ENCODE measurements at regions not wholly inside any gene's neighbourhood (a gene's known extent, or its start where the extent isn't known, plus 50 kb on each side); places are given as distances from the start of the nearest gene placed in this dataset.
"Not testable (repeated sequence)": the region's sequence is repeated elsewhere in the genome, so short reads cannot be mapped to it uniquely, and the experiment has no call there.

DNA sequence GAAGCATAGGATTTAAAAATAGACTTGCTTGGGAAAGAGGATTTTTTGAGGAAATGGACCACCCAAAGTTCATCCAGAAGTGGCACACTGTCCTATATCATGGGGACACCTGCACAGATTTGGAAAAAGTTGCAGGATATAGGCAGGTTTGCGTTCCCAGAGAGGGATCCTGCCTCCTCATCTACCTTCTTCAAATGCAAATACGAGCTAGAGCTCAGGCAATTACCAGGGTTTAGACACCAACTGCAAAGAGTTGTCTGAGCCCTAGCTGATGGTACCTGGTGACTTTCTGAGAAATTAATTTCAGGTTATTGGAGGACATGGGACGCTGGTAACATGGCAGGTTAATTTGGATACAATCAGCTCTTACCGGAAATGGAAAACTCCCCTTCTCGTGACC lies 423.7 kb upstream of the MTPN start:
- no peak for DNase-seq

DNA sequence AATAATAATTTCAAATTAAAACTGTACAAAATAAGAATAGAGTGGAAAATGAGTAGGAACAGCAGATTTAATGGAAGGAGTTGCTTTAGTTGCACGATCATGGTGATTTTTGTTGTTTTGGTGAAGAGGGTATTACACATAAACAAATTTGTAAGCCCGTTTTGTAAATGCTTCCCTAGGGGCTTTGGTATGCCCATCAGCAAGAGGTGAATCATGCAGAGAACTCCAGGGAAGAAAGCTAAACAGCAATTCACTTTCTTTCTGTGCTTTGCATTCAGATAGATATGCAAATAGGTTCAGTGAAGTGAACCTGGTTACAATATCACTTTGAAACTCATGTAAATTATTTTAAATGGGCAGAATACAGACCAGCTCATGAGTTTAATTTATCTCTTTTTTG lies 422.2 kb upstream of the MTPN start:
- DNase-seq, result no peak

DNA sequence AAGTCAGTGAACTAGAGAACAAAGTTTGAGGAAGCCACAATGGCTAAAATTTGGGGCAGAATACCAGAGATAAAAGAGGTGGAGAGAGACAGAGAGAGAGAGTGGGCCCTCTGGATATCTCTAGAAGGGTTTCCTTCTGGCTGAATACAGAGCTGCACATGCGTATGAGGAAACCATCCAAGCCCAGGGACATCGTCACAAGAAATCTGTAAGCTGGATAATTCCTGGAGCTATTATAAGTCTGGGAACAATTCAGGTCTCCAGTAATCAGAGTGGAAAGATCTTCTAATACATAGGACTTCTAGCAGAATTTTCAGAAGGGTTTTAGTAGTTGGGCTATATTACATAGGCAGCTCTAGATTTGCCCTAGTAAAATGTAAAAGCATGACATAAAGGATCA lies 415.7 kb upstream of the MTPN start:
- DNase-seq, result no peak

DNA sequence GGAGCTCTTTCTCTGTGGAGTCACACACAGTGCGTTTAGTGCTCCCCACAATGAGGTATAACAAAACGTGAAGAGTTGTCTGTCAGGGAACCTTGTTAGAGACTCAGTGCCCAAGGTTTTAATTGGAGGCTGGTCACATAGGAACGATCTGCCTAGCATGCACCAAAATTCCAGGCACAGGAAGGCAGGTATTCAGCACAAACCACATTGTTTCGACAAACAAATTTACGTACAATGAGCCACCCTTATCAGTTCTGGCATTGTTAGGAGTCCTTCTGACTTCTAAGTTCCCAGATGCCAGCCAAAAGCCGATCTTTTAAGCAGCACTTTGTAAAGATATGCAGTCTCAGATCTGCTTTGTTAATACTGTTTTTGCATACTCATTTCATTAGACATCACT lies 414.2 kb upstream of the MTPN start:
- DNase-seq, result no peak

DNA sequence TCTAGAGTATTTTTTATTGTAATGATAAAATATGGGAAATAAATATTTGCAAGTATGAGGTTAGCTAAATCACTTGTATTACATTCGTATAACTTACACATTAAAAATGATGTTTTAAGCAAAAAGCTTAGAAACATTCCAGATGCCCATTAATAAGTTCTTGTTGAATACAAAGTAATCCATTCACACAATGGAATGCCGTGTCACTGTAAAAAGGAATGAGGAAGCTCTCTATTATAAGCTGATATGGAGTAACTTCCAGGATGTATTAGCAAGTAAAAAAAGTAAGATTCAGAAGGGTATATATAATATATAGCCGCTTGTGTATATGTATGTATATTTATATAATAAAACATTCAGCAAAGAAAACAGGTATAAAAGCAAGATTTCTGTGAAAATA lies 412.8 kb upstream of the MTPN start:
- DNase-seq, result no peak

DNA sequence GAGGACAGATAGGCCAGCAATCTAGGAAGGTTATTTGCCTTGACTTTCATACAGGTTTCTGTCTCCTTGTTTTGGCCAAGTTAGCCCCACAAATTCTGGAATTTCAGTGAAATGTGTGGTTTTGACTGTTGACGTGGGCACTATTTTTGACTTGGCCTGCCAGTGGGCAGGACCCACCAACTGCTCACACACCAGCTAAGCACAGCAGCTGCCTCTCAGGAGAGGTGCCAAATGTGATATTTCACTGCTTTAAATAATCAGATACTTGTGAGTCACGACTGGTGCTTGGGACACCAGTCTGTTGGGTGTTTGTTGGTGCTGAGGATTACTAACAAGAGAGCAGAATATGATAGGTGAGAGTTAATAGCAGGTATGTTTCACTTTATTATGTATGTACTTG lies 409.7 kb upstream of the MTPN start:
- DNase-seq, result no peak

DNA sequence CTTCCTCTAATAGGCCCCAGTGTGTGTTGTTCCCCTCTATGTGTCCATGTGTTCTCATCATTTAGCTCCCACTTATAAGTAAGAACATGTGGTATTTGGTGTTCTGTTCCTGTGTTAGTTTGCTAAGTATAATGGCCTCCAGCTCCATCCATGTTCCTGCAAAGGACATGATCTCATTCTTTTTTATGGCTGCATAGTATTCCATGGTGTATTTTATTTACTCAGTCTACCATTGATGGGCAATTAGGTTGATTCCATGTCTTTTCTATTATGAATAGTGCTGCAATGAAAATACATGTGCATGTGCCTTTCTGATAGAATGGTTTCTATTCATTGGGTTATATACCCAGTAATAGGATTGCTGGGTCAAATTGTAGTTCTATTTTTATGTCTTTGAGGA lies 394.2 kb upstream of the MTPN start:
- DNase-seq, result not testable (repeated sequence)

DNA sequence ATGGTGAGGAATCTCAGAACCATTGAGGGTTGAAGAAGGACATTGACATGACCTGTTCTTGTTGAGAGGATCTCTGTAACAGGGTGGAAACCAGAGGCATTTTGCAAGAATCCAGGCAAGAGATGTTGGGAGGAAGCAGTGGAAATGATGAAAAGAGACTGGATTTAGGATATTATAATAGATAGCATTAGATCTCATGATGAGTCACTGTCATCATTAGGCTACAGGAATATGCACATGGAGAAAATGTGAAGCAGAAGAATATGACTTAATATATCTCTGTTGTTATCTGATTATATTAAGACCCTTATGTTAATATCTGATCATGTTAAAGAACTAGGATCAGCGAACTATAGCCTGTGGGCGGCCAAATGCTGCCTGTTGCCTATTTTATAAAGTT lies 393.0 kb upstream of the MTPN start:
- DNase-seq, result no peak

DNA sequence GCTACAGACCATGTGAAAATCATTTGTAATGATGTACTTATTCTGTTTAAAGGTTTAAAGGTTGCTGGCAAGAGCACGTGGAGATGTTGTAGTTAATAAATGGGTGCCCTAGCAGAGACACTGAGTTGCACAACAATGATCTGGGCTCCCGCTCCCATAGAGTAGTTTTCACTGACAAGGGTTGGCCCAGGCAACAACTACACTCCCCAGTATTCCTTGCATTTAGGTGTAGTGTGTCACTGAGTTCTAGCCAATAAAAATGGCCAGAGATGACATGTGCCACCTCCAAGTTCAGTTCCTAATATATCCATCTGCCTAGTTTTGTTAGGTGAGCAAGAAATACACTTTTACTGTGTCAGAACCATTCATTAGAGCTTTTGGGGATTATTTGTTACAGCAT lies 392.1 kb upstream of the MTPN start:
- no peak for DNase-seq

DNA sequence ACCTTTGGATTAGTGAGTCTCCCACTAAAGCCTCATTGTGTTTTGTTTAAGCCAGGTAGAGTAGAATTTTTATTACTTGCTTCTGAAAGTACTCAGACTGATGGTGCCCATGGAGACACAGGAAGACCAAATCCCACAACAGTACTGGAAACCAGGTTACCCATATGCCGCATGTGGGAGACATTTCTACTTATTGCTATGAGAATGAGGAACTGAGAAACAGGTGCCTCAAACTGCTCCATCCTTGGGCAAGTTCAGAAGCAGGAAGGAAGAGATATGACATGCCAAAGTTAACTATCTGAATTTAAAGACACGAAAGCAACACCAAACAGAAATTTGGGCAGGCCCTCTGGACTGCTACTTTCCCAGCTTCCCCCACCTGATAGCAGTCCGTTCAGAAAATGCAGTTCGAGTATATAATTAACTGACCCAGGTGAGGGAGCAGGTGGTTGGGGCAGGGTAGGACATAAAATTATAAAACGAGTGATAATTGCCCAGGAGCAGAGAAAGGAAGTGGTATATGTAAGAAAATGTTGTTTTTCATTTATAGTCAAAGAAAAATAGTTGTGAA lies 382.3 kb upstream of the MTPN start:
- DNase-seq, result no peak

DNA sequence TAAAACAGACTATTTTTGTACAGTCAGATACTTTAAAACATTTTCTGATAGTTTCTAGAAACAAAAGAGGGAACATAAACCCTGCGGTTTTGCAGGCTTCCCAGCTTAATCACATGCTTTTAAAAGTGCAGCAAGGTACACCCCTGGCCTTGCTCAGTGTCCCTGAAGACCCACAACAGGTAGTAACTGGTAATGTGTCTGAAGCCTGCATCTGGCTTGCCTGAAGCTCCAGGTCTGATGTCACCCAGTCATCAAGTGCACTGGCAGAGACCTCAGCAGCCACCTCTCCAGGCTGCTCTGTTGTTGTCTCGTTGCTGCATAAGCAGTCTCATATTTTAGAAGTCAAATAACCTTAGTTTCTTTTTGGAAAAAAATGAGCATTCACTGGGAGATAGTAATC lies 376.1 kb upstream of the MTPN start:
- DNase-seq, result no peak

DNA sequence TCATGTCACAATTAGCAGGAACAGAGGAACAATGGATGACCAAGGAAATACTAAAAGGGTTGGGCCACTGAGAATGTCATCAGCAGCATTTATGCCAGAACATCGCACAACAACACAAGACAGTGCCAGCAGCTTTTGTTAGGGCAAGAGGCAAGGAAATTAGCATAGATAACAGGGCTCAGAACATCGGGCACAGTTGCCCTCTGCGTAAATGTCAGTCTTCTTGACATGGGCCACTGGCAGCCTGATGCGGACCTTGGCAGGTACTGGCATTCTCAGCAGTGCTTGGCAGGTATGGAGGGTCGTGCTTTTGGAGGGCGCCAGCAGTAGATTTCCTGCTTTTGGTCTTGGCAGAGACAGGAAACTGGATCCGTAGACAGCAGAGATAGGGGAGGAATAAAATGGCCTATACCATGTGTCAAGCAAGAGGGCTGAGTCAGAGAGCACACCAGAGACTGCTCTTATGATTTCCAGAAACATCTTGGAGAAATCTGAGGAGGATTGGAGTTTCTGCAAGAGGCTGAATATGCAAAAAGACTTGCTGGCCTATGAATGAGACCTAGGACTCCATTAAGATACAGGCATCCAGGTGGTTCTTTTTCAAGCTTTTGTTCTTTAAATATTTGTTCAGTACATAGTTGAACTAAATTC lies 371.5 kb upstream of the MTPN start:
- DNase-seq, result no peak

DNA sequence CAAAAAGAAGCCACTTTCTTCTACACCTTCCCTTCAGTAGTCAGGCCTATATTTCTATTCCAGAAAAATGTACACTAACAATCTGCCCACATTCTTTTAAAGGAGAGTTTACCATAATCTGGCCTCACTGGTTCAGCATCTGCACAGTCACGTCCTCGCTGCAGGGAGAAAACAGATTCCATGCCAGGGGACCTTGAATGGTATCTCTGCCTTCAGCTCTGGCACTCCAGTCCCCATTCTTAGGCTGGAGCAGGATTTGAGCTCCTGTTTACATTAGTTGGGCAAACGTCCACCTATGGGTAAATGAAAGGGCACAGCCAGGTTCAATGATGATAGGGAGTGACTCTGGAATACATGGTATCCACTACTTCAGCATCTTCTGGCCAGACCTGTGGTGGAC lies 371.0 kb upstream of the MTPN start:
- DNase-seq, result no peak

DNA sequence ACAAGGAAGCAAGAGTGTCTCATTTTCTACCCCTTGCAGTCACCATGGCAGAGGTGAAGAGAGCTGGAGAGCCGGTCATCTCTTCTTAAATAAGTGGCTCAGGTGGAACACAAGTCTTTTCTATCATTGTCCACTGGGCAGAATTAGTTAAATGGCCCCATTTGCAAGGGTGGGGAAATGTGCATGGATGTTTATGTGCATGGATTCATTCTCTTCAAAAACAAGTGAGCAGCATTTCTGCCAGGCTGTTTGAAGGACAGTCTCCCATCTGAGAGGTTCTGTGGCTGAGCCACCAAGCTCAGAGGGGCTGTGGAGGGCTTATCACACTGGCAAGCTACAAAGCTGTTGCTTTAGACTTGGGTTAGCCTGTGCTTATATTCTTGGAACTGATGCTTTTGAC lies 370.3 kb upstream of the MTPN start:
- no peak for DNase-seq

DNA sequence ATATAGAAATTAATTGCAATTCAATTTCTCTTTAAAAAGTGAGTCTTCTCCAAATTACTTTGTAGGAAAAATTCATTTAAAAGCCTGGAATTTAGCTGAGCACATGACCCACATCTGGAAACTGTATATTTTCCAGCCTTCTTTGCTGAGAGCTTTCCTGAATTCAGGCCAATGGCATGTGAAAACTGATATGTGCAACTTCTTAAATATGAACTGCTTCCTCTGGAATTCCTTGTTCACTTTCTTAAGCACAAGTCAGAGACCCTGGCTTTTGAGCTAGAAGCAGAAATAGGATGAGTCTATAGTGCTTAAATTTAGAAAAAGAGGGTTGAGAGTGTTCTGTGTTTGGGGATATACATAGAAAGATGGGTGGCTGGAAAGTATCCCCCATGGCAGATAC lies 365.1 kb upstream of the MTPN start:
- DNase-seq, result no peak

DNA sequence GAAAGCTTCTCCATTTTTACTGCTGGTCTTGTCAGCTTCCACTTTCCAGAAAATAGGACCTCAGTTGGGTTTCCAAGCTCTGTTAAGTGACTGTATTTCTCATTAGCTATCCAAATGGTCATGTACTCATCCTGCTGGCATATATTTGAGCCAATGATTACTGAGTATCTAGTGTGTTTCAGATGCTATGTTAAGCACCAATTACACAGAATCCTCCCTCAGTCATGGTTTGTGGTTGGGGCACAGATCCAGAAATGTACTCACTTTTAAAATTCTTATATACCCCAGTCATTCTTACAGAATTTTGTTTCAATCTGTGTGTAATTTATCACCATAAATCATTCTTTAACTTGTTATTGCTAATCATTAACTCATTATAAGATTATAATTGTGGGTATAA lies 362.3 kb upstream of the MTPN start:
- no peak for DNase-seq

DNA sequence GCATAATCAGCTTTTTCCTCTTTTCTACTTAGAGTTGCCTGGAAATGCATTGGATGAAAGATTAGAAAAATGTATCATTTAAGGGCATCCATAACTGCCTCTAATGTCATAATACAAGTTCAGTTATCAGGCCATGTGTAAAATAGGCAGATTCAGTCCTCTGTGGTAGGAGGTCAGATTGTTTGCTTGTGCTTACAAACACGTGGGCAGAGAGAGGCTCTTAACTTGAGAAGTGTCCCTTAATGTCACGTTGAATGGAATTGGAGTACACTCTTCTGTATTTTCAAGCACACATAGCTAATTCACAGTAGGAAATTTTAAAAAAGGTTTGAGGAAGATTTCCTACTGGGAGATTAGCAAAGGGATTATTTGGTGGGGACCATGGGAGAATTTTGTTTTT lies 359.8 kb upstream of the MTPN start:
- DNase-seq, result no peak

DNA sequence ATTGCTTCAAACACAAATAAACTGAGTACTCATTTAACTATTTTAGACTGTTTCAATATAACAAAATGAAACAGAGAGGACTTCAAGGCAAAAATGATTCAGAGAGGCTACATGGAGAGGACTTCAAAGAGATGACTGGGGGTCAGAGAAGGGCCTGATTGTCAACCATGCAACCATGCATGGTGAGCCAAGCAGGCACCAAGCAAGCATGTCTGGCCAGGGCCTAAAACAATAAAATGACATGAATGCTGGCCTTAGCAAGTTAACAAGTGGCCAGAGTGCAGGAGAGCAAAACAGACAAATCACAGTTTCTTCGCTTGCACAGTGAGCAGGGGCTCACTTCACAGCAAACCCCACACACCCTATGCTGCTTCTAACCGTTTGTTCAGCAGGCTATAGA lies 356.5 kb upstream of the MTPN start:
- no peak for DNase-seq

DNA sequence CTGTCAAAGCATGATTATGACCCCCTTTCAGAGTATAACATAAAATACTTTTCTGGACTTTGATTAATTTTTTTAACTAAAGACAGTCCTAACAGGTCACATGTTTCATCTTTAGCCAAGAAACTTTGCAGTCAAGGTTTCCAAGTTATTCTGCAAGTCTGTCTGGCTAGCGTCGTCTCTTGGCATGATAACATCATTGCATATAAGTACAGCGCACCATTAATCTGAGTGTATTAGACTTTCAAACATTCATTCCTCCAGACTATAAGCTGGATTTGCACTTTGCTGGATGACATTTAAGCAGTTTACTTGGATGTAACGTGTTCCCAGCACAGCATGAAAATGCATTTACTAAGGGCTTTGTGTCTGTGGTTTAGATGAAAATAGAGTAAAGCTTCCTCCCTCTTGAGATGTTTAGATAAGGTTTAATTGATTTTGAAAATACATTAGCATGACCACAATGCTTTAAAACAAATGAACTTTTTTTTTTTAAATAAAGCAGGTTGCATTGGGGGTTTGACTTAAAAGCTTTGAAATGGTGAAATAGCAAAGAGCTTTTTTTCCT lies 349.0 kb upstream of the MTPN start:
- DNase-seq, result no peak

DNA sequence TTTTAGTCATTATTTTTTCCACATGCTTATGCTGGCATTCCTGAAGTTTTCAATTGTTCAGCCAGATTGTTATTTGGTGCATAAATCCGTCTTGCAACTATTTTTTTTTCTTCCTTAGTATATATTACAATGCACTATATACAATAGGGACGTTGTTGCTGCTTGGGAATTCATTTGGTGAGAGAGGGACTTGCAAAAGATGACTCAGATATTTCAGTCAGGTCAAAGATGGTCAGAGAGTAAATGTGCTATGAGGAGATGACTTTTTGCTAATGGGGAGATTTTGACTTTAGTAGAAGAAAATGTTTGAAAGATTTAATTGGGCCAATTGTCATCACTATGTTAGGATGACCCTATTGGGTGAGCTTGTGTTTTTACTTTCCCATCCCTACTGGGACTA lies 348.4 kb upstream of the MTPN start:
- DNase-seq, result no peak

DNA sequence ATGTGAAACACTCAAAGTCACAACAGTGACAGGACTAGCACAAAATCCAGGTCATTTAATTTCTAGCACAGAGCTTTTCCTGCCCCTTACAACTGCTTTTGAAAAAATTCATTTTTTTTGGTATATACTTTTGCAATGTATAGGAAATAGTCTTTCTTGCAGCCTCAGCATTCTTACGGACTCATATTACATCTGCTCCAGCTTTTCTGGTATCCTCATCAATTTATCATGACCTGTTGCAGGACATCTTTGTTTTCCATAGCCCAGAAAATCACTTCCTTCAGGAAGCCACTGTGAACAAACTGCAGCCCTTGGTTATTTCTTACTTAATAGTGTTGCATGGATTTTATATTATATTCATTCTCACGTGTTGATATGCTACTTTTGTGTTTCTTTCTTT lies 347.9 kb upstream of the MTPN start:
- DNase-seq, result no peak

DNA sequence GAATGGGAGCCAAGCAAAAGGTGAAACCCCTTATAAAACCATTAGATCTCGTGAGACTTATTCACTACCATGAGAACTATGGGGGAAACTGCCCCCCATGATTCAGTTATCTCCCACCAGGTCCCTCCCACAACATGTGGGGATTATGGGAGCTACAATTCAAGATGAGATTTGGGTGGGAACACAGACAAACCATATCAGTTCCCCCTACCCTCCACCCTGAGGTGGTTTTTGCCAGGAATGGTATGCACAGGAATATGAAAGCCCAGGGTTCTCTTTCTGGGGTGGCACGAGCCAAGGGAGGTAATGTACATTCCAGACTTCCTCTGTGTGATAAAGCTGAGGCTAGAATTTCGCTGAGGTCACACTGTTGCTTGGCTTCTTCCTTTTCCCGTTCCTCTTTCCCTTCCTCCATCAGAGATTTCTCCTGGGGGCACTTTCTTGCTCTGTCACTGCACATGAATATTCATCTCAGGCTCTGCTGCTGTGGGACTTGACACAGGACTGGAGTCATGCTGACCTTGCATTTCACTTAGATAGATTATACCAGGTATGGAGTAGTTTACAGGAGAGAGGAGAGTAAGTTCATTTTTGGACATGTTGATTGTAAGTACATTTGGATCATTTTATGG lies 347.0 kb upstream of the MTPN start:
- DNase-seq, result no peak

DNA sequence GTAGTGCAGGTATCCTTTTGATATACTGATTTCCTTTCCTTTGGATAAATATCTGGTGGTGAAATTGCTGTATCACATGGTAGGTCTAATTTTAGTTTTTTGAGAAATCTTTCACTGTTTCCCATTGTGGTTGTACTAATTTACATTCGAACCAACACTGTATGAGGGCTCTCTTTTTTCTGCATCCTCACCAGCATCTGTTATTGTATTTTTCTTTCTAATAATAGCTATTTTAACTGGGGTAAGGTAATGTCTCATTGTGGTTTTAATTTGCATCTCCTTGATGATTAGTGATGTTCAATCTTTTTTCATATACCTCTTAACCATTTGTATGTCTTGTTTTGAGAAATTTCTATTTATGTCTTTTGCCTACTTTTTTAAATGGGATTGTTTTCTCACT lies 335.4 kb upstream of the MTPN start:
- no peak for DNase-seq

DNA sequence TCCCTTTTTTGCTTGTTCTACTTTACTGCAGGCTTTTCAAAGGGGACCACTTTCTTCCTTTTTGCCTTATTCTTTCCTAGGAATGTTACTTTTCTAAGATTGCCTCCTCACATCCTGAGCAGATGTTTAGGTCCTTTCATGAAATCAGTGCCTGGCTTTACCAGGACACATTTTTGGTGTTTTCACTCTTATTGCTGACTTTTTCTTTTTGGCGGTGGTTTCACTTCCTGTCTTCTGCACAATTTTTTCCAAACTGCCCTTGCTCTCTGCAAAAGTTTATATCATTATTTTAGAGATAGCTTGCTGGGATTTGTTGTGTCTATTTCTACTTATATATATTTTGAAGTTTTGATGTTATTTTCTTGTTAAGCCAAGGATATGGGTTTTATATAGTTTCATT lies 332.2 kb upstream of the MTPN start:
- no peak for DNase-seq

DNA sequence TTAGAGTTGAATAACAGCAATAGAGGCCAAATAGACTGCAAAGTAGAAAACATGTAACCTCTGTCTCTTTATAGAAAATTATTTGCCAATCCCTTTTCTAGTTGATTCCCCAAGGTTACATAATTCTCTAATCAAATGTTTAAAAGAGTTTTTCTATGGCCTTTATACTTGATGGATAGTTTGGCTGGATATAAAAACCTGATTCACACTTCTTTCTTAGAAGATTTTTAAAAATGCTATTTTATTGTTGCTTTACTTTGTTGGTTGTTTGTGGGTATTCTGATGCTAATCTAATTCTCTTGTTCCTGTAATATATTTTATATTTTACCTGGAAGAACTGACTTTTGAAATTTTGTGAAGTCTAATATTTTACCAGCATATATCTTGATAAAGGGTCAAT lies 331.1 kb upstream of the MTPN start:
- no peak for DNase-seq

Measured in kidney glomerular epithelial cell (primary cell).